GM12878 (cell line): ENCODE measurements at regions not wholly inside any gene's neighbourhood (a gene's known extent, or its start where the extent isn't known, plus 50 kb on each side); places are given as distances from the start of the nearest gene placed in this dataset.

Experiments used
- ATF7 ChIP-seq: fragments of 450-650 bp; IDR thresholded peaks from 2 replicates; pipeline ENCODE4 v1.6.1; 2016; ENCODE audit warnings: low read depth, mild to moderate bottlenecking
- BCL3 ChIP-seq: IDR thresholded peaks from 2 replicates; pipeline ENCODE4 v1.6.1; 2011; ENCODE audit warnings: borderline replicate concordance, low read depth, mild to moderate bottlenecking, moderate library complexity, low read length; ENCODE audit not compliant: insufficient read depth, poor library complexity, severe bottlenecking
- BCLAF1 ChIP-seq: fragments of 450-650 bp; IDR thresholded peaks from 2 replicates; pipeline ENCODE4 v1.6.1; 2017; ENCODE audit warnings: antibody characterized with exemption, mild to moderate bottlenecking, moderate library complexity
- BHLHE40 ChIP-seq, 2 experiments: fragments of 450-650 bp in 1 of 2; IDR thresholded peaks; 2 replicates each; pipeline ENCODE4 v1.6.1; 2011 to 2017; ENCODE audit warnings: low read depth in 2 of 2, borderline replicate concordance in 1 of 2, improper control_type of control experiment in 1 of 2, low read length in 1 of 2, mild to moderate bottlenecking in 1 of 2
- CTCF ChIP-seq, 3 experiments: IDR thresholded peaks in 2 of 3; conservative IDR thresholded peaks in 1 of 3; 2 replicates each; pipeline ENCODE4 v1.5.1; 2011; ENCODE audit warnings: low read depth in 3 of 3, low read length in 3 of 3, mild to moderate bottlenecking in 3 of 3, control low read depth in 2 of 3, moderate library complexity in 2 of 3, inconsistent platforms in 1 of 3, mixed read lengths in 1 of 3; ENCODE audit not compliant: control insufficient read depth in 2 of 3, insufficient read depth in 1 of 3; ENCODE audit errors: extremely low read depth in 1 of 3
- ESRRA ChIP-seq: IDR thresholded peaks from 2 replicates; pipeline ENCODE4 v1.6.1; 2012; ENCODE audit warnings: mild to moderate bottlenecking, low read length, improper control_type of control experiment
- EZH2 ChIP-seq: IDR thresholded peaks from 2 replicates; pipeline ENCODE4 v1.6.1; 2012; ENCODE audit warnings: low read depth, mild to moderate bottlenecking, control low read depth, inconsistent platforms, low read length, borderline replicate concordance; ENCODE audit not compliant: control insufficient read depth
- GATAD2B ChIP-seq: fragments of 450-650 bp; conservative IDR thresholded peaks from 2 replicates; pipeline ENCODE4 v1.6.1; 2017; ENCODE audit warnings: low read depth, mild to moderate bottlenecking, moderate library complexity
- HCFC1 ChIP-seq: fragments of 150-350 bp; IDR thresholded peaks from 2 replicates; pipeline ENCODE4 v1.6.1; 2014; ENCODE audit warnings: low read length
- MAX ChIP-seq: IDR thresholded peaks from 2 replicates; pipeline ENCODE4 v1.6.1; 2012; ENCODE audit warnings: low read depth, low read length, improper control_type of control experiment
- MTA2 ChIP-seq: fragments of 450-650 bp; IDR thresholded peaks from 2 replicates; pipeline ENCODE4 v1.6.1; 2016; ENCODE audit warnings: low read depth, mild to moderate bottlenecking, moderate library complexity
- PBX3 ChIP-seq: IDR thresholded peaks from 2 replicates; pipeline ENCODE4 v1.6.1; 2011; ENCODE audit warnings: mild to moderate bottlenecking, low read depth, low read length, moderate library complexity; ENCODE audit not compliant: insufficient replicate concordance
- PML ChIP-seq: IDR thresholded peaks from 2 replicates; pipeline ENCODE4 v1.6.1; 2012; ENCODE audit warnings: low read length, inconsistent platforms
- SMC3 ChIP-seq: IDR thresholded peaks from 2 replicates; pipeline ENCODE4 v1.6.1; 2011; ENCODE audit warnings: low read length, improper control_type of control experiment, borderline replicate concordance
- TAF1 ChIP-seq: IDR thresholded peaks from 2 replicates; pipeline ENCODE4 v1.6.1; 2011; ENCODE audit warnings: mild to moderate bottlenecking, low read depth, low read length, borderline replicate concordance
- ZBTB4 ChIP-seq: fragments of 450-650 bp; formaldehyde crosslinking; IDR thresholded peaks from 2 replicates; pipeline ENCODE4 v1.4.0; 2022; ENCODE audit warnings: mild to moderate bottlenecking, moderate library complexity
- ZZZ3 ChIP-seq: IDR thresholded peaks from 2 replicates; pipeline ENCODE4 v1.6.1; 2011; ENCODE audit warnings: low read depth; ENCODE audit not compliant: control insufficient read depth, insufficient read length

- TF ChIP-seq ESRRA (no peak), ATF7 (0 out of 2 replicates have a peak, but pooled peaks have one; percentile 34), GATAD2B (peak; percentile 79; the same call in 1 of the 2 replicates), ZBTB4 (CRISPR knock-in tag) (no peak), PML (peak; percentile 78), MAX (no peak), HCFC1 (0 out of 2 replicates have a peak, but pooled peaks have one; percentile 29), EZH2 (no peak), BCLAF1 (no peak), CTCF (IDR thresholded peaks at IDR 0.05 in 2 of 3, conservative IDR thresholded peaks at IDR 0.05 in 1 of 3; ENCODE audit: control insufficient read depth in 2 of 3, extremely low read depth in 1 of 3, insufficient read depth in 1 of 3, low read depth in 3 of 3, low read length in 3 of 3) (no peak), SMC3 (no peak), BHLHE40 (IDR thresholded peaks at IDR 0.05; ENCODE audit: borderline replicate concordance in 1 of 2, low read depth in 2 of 2, low read length in 1 of 2) (peak; percentile 35 to 44; a peak in 2 of 4 replicates), MTA2 (peak; percentile 83), ZZZ3 (no peak), PBX3 (no peak), BCL3 (peak; percentile 91), TAF1 (peak; percentile 64)
Measured at GRCh38 chr2:64203858-64204632, 59.8 kb upstream of the PELI1 start (continued).
